A673 (cell line): ENCODE measurements at regions not wholly inside any gene's neighbourhood (a gene's known extent, or its start where the extent isn't known, plus 50 kb on each side); places are given as distances from the start of the nearest gene placed in this dataset.

Experiments
- EZH2 ChIP-seq: fragments of 200-600 bp; sonication (generic); IDR thresholded peaks from 2 replicates; pipeline ENCODE4 v1.6.1; 2017; ENCODE audit warnings: borderline replicate concordance, low read depth, mild to moderate bottlenecking, mixed read lengths, antibody characterized with exemption, low read length; ENCODE audit not compliant: poor library complexity, severe bottlenecking
- TF ChIP-seq, protein P1 (sequence below): fragments of 300-800, 200-600 bp; sonication (generic); conservative IDR thresholded peaks from 2 replicates; pipeline ENCODE4 v1.5.1; 2017; ENCODE audit warnings: low read depth, mild to moderate bottlenecking, antibody characterized with exemption, low read length, moderate library complexity, mixed read lengths

- TF ChIP-seq, protein P1, sequence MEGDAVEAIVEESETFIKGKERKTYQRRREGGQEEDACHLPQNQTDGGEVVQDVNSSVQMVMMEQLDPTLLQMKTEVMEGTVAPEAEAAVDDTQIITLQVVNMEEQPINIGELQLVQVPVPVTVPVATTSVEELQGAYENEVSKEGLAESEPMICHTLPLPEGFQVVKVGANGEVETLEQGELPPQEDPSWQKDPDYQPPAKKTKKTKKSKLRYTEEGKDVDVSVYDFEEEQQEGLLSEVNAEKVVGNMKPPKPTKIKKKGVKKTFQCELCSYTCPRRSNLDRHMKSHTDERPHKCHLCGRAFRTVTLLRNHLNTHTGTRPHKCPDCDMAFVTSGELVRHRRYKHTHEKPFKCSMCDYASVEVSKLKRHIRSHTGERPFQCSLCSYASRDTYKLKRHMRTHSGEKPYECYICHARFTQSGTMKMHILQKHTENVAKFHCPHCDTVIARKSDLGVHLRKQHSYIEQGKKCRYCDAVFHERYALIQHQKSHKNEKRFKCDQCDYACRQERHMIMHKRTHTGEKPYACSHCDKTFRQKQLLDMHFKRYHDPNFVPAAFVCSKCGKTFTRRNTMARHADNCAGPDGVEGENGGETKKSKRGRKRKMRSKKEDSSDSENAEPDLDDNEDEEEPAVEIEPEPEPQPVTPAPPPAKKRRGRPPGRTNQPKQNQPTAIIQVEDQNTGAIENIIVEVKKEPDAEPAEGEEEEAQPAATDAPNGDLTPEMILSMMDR = no peak
- TF ChIP-seq EZH2 = no peak
Measured at GRCh38 chr2:550860-551567, 126.2 kb downstream of the TMEM18 start.
